ENCODE measurements at regions not wholly inside any gene's neighbourhood (a gene's known extent, or its start where the extent isn't known, plus 50 kb on each side); places are given as distances from the start of the nearest gene placed in this dataset.
"Not testable (repeated sequence)": the region's sequence is repeated elsewhere in the genome, so short reads cannot be mapped to it uniquely, and the experiment has no call there.

DNA sequence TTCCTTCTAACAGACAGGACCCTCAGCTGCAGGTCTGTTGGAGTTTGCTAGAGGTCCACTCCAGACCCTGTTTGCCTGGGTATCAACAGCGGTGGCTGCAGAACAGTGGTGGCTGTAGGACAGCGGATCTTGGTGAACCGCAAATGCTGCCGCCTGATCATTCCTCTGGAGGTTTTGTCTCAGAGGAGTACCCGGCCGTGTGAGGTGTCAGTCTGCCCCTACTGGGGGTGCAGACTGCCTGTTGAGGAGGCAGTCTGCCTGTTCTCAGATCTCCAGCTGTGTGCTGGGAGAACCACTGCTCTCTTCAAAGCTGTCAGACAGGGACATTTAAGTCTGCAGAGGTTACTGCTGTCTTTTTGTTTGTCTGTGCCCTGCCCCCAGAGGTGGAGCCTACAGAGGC, 66.8 kb upstream of the IVNS1ABP start:
- TF ChIP-seq, protein P1, sequence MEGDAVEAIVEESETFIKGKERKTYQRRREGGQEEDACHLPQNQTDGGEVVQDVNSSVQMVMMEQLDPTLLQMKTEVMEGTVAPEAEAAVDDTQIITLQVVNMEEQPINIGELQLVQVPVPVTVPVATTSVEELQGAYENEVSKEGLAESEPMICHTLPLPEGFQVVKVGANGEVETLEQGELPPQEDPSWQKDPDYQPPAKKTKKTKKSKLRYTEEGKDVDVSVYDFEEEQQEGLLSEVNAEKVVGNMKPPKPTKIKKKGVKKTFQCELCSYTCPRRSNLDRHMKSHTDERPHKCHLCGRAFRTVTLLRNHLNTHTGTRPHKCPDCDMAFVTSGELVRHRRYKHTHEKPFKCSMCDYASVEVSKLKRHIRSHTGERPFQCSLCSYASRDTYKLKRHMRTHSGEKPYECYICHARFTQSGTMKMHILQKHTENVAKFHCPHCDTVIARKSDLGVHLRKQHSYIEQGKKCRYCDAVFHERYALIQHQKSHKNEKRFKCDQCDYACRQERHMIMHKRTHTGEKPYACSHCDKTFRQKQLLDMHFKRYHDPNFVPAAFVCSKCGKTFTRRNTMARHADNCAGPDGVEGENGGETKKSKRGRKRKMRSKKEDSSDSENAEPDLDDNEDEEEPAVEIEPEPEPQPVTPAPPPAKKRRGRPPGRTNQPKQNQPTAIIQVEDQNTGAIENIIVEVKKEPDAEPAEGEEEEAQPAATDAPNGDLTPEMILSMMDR (IDR thresholded peaks at IDR 0.05): not testable (repeated sequence)
- not testable (repeated sequence) for TF ChIP-seq POLR2A (IDR thresholded peaks at IDR 0.05)
